ENCODE measurements at regions not wholly inside any gene's neighbourhood (a gene's known extent, or its start where the extent isn't known, plus 50 kb on each side); places are given as distances from the start of the nearest gene placed in this dataset.

- H3K4me3 ChIP-seq (ENCODE audit: low read depth in 2 of 2, low read length in 1 of 2): no peak overlapping the region
- POLR2A ChIA-PET: no interaction called here
- H3K9me2 ChIP-seq: no peaks in the 10 kb centered on the region
- no peak overlapping the region for H3K4me2 ChIP-seq
- TF ChIP-seq GABPA (IDR thresholded peaks at IDR 0.05; ENCODE audit: low read depth): no peak
- TF ChIP-seq NRF1 (IDR thresholded peaks at IDR 0.05; ENCODE audit: low read depth, low read length): no peak
- no peak for TF ChIP-seq POLR2AphosphoS5 (IDR thresholded peaks at IDR 0.05; ENCODE audit: low read depth, low read length)
- TF ChIP-seq EP300 (IDR thresholded peaks at IDR 0.05; ENCODE audit: borderline replicate concordance in 1 of 2, low read depth in 1 of 2, low read length in 1 of 2): no peak
- TF ChIP-seq MEF2A (IDR thresholded peaks at IDR 0.05; ENCODE audit: borderline replicate concordance, low read depth): no peak
- TF ChIP-seq FOXJ3 (CRISPR knock-in tag; IDR thresholded peaks at IDR 0.05): no peak
- no peak for TF ChIP-seq USF2 (IDR thresholded peaks at IDR 0.05; ENCODE audit: borderline replicate concordance, low read depth, low read length)
- no peak for TF ChIP-seq REST (IDR thresholded peaks at IDR 0.05; ENCODE audit: low read depth, low read length)
- DNase-seq: no peak
- CTCF ChIA-PET: no interaction called here
- H2AFZ ChIP-seq (ENCODE audit: low read depth): no peak overlapping the region
- WGBS (ENCODE audit: low lambda C conversion rate): 38% methylated on average over 1 of the region's 1 CpG
- no peaks in the 10 kb centered on the region for H4K20me1 ChIP-seq (ENCODE audit: insufficient read depth)
- no peaks in the 10 kb centered on the region for H3F3A ChIP-seq (replicated peaks; ENCODE audit: insufficient read depth)
- no peaks in the 10 kb centered on the region for H3K36me3 ChIP-seq (replicated peaks in 1 of 2; ENCODE audit: control insufficient read depth in 1 of 2, insufficient read depth in 2 of 2, low read length in 1 of 2)
- no peak overlapping the region for H3K27ac ChIP-seq (ENCODE audit: low read depth in 2 of 2, low read length in 1 of 2)
- H3K27me3 ChIP-seq (ENCODE audit: insufficient read depth): no peaks in the 10 kb centered on the region
- H3K4me1 ChIP-seq (ENCODE audit: control insufficient read depth in 1 of 2, insufficient read depth in 2 of 2, low read depth in 1 of 2, low read length in 1 of 2): no peaks in the 10 kb centered on the region
- H3K9ac ChIP-seq: no peak overlapping the region
- H3K79me2 ChIP-seq (ENCODE audit: insufficient read depth): no peaks in the 10 kb centered on the region
- H3K9me3 ChIP-seq: no peaks in the 10 kb centered on the region
Measured at GRCh38 chr4:13292372-13292771, 191.8 kb downstream of the RAB28 start.

- Histone ChIP-seq H3K27ac (ENCODE audit: low read depth in 2 of 2, low read length in 1 of 2) (no peak overlapping the region), H3F3A (replicated peaks; ENCODE audit: insufficient read depth) (no peaks in the 10 kb centered on the region), H4K20me1 (ENCODE audit: insufficient read depth) (no peaks in the 10 kb centered on the region), H3K4me1 (ENCODE audit: control insufficient read depth in 1 of 2, insufficient read depth in 2 of 2, low read depth in 1 of 2, low read length in 1 of 2) (no peaks in the 10 kb centered on the region), H3K9me2 (no peaks in the 10 kb centered on the region), H3K36me3 (replicated peaks in 1 of 2; ENCODE audit: control insufficient read depth in 1 of 2, insufficient read depth in 2 of 2, low read length in 1 of 2) (no peaks in the 10 kb centered on the region), H3K79me2 (ENCODE audit: insufficient read depth) (no peaks in the 10 kb centered on the region), H3K4me3 (ENCODE audit: low read depth in 2 of 2, low read length in 1 of 2) (no peak overlapping the region), H3K9me3 (no peaks in the 10 kb centered on the region), H3K4me2 (no peak overlapping the region), H3K9ac (no peak overlapping the region), H2AFZ (ENCODE audit: low read depth) (no peak overlapping the region), H3K27me3 (ENCODE audit: insufficient read depth) (no peaks in the 10 kb centered on the region)
- TF ChIP-seq YY1 (IDR thresholded peaks at IDR 0.05; ENCODE audit: low read depth): no peak
- TF ChIP-seq RCOR1 (IDR thresholded peaks at IDR 0.05; ENCODE audit: low read length): no peak
- TF ChIP-seq POLR2AphosphoS5 (IDR thresholded peaks at IDR 0.05; ENCODE audit: low read depth, low read length): no peak
- no peak for TF ChIP-seq JUND (IDR thresholded peaks at IDR 0.05)
- TF ChIP-seq TCF12 (IDR thresholded peaks at IDR 0.05): no peak
- no peak for TF ChIP-seq PBX3 (IDR thresholded peaks at IDR 0.05)
- no peak for TF ChIP-seq ELF1 (IDR thresholded peaks at IDR 0.05)
- ChIA-PET CTCF (no interaction called here), POLR2A (no interaction called here)
- 65% methylated on average over 1 of the region's 1 CpG for WGBS (ENCODE audit: low lambda C conversion rate)
- DNase-seq: no peak
Measured at GRCh38 chr4:13289391-13289790, 194.7 kb downstream of the RAB28 start.
